ENCODE measurements at regions not wholly inside any gene's neighbourhood (a gene's known extent, or its start where the extent isn't known, plus 50 kb on each side); places are given as distances from the start of the nearest gene placed in this dataset.

DNA sequence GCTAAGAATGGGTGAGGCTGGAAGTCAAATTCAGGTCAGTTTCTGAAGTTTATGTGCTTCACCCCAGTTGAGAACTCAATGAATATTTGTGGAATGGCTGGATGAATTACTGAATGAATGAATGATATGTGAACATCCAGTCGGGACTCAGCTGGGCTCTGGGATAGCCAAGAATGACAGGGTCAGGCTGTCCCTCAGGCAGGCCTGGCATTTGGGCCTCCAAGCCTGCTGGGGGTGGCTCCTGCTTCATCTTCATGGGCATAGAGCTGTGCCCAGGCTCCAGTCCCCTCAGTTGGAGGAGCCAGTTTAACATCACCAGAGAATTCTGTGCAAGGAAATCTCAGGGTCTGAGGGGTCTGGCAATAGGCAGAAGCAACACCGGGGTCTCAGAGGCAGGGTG lies 185.8 kb downstream of the PHETA1 start (continued):
- TF ChIP-seq, protein P1, sequence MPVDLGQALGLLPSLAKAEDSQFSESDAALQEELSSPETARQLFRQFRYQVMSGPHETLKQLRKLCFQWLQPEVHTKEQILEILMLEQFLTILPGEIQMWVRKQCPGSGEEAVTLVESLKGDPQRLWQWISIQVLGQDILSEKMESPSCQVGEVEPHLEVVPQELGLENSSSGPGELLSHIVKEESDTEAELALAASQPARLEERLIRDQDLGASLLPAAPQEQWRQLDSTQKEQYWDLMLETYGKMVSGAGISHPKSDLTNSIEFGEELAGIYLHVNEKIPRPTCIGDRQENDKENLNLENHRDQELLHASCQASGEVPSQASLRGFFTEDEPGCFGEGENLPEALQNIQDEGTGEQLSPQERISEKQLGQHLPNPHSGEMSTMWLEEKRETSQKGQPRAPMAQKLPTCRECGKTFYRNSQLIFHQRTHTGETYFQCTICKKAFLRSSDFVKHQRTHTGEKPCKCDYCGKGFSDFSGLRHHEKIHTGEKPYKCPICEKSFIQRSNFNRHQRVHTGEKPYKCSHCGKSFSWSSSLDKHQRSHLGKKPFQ (tag by site-specific recombination; IDR thresholded peaks at IDR 0.05): no peak
- TF ChIP-seq OSR2 (tag by site-specific recombination; IDR thresholded peaks at IDR 0.05): no peak
- no peak for TF ChIP-seq FEZF1 (tag by site-specific recombination; IDR thresholded peaks at IDR 0.05)
- no peak for TF ChIP-seq ZNF114 (tag by site-specific recombination; IDR thresholded peaks at IDR 0.05)
- TF ChIP-seq PATZ1 (tag by site-specific recombination; IDR thresholded peaks at IDR 0.05): no peak
- TF ChIP-seq GLIS1 (tag by site-specific recombination; IDR thresholded peaks at IDR 0.05): no peak
- no peak for TF ChIP-seq ZNF830 (tag by site-specific recombination; IDR thresholded peaks at IDR 0.05; ENCODE audit: low read depth)
- no peak for TF ChIP-seq ZNF341 (tag by site-specific recombination; IDR thresholded peaks at IDR 0.05; ENCODE audit: low read depth)
- no peak for TF ChIP-seq ZNF366 (tag by site-specific recombination; conservative IDR thresholded peaks at IDR 0.05)
- TF ChIP-seq ZNF558 (tag by site-specific recombination; IDR thresholded peaks at IDR 0.05): no peak
- no peak for TF ChIP-seq ZNF658 (tag by site-specific recombination; IDR thresholded peaks at IDR 0.05)
- TF ChIP-seq GLI2 (tag by site-specific recombination; IDR thresholded peaks at IDR 0.05; ENCODE audit: borderline replicate concordance, low read depth): no peak

GRCh38 chr12:111182382-111182781 lies 186.5 kb downstream of the PHETA1 start:
- H3K36me3 ChIP-seq (ENCODE audit: control insufficient read depth in 2 of 2, insufficient read depth in 1 of 2, low read length in 2 of 2): no peaks in the 10 kb centered on the region
- no peaks in the 10 kb centered on the region for H3K9me3 ChIP-seq (ENCODE audit: control insufficient read depth, insufficient read depth, low read depth, low read length)
- H3K4me1 ChIP-seq (ENCODE audit: control insufficient read depth, insufficient read depth, low read length): peaks cover 14% of the 10 kb centered on the region
- no peak overlapping the region for H3K27ac ChIP-seq (ENCODE audit: extremely low read depth, low read depth, low read length)
- ChIA-PET POLR2A (no interaction called here), CTCF (interaction anchor here (1.0 to 1.2 kb wide), 2 partner anchors 84 to 116 kb away, joined by 3 to 9 read pairs; no protein-coding TSS in a partner anchor)
- H3K4me3 ChIP-seq (ENCODE audit: low read depth, low read length): no peak overlapping the region
- TF ChIP-seq ZNF585B (tag by site-specific recombination; IDR thresholded peaks at IDR 0.05) (no peak), ZNF747 (tag by site-specific recombination; IDR thresholded peaks at IDR 0.05) (no peak), ZNF423 (tag by site-specific recombination; IDR thresholded peaks at IDR 0.05) (no peak), ZNF501 (tag by site-specific recombination; IDR thresholded peaks at IDR 0.05) (no peak), EGR2 (tag by site-specific recombination; IDR thresholded peaks at IDR 0.05; ENCODE audit: low read depth) (no peak), SETDB1 (IDR thresholded peaks at IDR 0.05; ENCODE audit: insufficient read length, low read length) (no peak), ZNF37A (tag by site-specific recombination; IDR thresholded peaks at IDR 0.05) (no peak), ZSCAN18 (tag by site-specific recombination; IDR thresholded peaks at IDR 0.05) (no peak), ZBTB17 (tag by site-specific recombination; IDR thresholded peaks at IDR 0.05) (no peak), ZNF571 (tag by site-specific recombination; IDR thresholded peaks at IDR 0.05) (no peak), ZNF24 (tag by site-specific recombination; IDR thresholded peaks at IDR 0.05) (no peak), ZNF513 (tag by site-specific recombination; IDR thresholded peaks at IDR 0.05) (no peak)
- TF ChIP-seq, protein P2, sequence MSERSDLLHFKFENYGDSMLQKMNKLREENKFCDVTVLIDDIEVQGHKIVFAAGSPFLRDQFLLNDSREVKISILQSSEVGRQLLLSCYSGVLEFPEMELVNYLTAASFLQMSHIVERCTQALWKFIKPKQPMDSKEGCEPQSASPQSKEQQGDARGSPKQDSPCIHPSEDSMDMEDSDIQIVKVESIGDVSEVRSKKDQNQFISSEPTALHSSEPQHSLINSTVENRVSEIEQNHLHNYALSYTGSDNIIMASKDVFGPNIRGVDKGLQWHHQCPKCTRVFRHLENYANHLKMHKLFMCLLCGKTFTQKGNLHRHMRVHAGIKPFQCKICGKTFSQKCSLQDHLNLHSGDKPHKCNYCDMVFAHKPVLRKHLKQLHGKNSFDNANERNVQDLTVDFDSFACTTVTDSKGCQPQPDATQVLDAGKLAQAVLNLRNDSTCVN (tag by site-specific recombination; optimal IDR thresholded peaks at IDR 0.05): no peak
- TF ChIP-seq, protein P3, sequence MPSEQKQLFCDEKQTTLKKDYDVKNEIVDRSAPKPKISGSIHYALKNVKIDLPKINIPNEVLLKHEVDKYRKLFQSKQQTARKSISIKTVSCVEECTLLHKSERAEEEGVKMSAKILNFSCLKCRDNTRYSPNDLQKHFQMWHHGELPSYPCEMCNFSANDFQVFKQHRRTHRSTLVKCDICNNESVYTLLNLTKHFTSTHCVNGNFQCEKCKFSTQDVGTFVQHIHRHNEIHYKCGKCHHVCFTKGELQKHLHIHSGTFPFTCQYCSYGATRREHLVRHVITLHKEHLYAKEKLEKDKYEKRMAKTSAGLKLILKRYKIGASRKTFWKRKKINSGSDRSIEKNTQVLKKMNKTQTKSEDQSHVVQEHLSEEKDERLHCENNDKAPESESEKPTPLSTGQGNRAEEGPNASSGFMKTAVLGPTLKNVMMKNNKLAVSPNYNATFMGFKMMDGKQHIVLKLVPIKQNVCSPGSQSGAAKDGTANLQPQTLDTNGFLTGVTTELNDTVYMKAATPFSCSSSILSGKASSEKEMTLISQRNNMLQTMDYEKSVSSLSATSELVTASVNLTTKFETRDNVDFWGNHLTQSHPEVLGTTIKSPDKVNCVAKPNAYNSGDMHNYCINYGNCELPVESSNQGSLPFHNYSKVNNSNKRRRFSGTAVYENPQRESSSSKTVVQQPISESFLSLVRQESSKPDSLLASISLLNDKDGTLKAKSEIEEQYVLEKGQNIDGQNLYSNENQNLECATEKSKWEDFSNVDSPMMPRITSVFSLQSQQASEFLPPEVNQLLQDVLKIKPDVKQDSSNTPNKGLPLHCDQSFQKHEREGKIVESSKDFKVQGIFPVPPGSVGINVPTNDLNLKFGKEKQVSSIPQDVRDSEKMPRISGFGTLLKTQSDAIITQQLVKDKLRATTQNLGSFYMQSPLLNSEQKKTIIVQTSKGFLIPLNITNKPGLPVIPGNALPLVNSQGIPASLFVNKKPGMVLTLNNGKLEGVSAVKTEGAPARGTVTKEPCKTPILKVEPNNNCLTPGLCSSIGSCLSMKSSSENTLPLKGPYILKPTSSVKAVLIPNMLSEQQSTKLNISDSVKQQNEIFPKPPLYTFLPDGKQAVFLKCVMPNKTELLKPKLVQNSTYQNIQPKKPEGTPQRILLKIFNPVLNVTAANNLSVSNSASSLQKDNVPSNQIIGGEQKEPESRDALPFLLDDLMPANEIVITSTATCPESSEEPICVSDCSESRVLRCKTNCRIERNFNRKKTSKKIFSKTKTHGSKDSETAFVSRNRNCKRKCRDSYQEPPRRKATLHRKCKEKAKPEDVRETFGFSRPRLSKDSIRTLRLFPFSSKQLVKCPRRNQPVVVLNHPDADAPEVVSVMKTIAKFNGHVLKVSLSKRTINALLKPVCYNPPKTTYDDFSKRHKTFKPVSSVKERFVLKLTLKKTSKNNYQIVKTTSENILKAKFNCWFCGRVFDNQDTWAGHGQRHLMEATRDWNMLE (tag by site-specific recombination; conservative IDR thresholded peaks at IDR 0.05; ENCODE audit: low read depth): no peak

Measured in HEK293 (cell line).